GM18508 (cell line): ENCODE measurements at regions not wholly inside any gene's neighbourhood (a gene's known extent, or its start where the extent isn't known, plus 50 kb on each side); places are given as distances from the start of the nearest gene placed in this dataset.

ENCODE experiments used
- ATAC-seq: cut with Tn5 transposase; IDR thresholded peaks from one replicate; pipeline ENCODE4 v1.9.1; 2021; ENCODE audit warnings: moderate number of reproducible peaks; ENCODE audit not compliant: insufficient read depth, unreplicated experiment

- no peak for ATAC-seq
These were observed 296.5 kb upstream of the ITGA1 start for GRCh38 chr5:52491071-52491787.

DNA sequence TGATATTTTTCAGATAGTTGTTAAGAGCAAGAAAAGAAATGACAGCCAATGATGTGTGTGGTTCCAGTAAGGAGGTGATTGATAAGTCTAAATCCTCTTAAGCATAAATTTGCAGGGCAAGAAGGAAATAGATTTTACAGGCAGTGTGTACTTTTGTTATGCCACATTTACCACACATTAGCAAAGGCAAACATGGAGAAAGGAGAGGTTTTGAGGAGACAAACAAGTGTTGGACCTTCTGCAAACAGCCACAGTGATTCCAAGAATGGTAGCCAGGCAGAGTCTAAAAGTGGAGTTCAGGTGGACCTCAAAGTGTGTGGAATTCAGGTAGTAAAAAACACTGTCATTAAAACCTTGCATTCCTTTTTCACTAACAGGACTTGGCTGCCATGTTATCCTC, 295.9 kb upstream of the ITGA1 start:
- no peak for ATAC-seq

- no peak for ATAC-seq
These were observed 290.5 kb upstream of the ITGA1 start for GRCh38 chr5:52497133-52497693.

- ATAC-seq, result no peak
These were observed 289.1 kb upstream of the ITGA1 start for GRCh38 chr5:52498607-52499006.

DNA sequence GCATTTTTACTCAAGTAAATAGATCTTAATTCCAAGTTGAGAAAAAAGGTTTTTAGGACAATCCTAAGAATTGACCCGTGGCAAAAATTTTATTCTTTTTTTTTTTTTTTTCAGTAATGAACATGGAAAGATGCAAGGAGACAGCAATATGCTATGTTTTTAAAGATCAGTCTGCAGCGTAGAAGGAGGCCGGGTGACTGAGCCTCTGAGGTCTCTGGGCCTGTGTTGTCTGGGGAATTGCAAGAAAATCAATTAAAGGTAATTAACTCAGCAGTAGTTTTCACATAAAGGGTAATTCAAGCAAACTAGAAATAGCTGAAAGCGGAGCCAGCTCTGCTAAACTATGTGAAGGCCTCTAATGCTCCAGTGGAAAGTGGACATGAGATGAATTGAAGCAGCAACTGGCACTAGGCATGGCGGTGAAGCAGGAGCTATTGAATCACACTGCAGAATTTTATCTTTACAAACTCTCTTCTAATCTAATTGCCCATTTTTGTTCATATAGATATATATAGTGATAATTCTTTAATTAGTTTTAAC, 285.2 kb upstream of the ITGA1 start:
- ATAC-seq, result no peak

- ATAC-seq, result no peak
These were observed 283.0 kb upstream of the ITGA1 start for GRCh38 chr5:52504584-52505240.

GRCh38 chr5:52517667-52518066, 270.0 kb upstream of the ITGA1 start:
- no peak for ATAC-seq

DNA sequence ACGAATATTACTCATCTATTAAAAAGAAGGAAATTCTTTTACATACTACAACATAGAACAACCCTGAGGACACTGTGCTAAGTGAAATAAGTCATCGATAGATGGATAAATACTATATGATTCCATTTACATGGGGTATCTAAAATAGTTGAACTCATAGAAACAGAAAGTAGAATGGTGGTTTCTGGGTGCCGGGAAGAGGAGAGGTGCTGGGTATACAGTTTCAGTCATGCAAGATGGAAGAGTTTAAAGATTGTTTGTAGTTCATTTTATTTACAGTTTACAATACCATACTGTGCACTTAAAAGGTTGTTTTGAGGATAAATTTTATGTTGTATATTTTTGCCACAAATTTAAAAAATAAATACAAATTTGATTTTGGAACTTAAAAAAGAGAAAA, 267.5 kb upstream of the ITGA1 start:
- ATAC-seq, result no peak

GRCh38 chr5:52521236-52521635, 266.5 kb upstream of the ITGA1 start:
- no peak for ATAC-seq

- ATAC-seq, result no peak
These were observed 264.0 kb upstream of the ITGA1 start for GRCh38 chr5:52523701-52524100.

GRCh38 chr5:52531105-52531504, 256.6 kb upstream of the ITGA1 start:
- no peak for ATAC-seq

DNA sequence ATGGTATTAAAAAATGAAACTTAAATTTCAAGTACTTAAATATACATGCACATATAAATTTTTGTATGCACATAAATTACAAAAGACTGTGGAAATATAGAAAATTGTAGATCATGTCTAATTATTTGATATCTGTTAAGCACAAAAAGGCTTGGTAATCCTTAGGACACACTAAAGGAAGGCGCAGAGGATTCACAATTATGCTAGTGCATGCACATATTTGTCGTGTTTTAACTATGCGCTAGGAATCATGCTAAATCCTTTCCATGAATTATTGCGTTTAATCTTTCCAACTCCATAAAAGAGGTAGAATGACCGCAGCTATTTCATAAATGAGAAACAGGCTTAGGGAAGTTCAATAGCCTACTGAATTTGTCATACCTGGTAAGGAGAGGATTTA, 244.1 kb upstream of the ITGA1 start:
- no peak for ATAC-seq

DNA sequence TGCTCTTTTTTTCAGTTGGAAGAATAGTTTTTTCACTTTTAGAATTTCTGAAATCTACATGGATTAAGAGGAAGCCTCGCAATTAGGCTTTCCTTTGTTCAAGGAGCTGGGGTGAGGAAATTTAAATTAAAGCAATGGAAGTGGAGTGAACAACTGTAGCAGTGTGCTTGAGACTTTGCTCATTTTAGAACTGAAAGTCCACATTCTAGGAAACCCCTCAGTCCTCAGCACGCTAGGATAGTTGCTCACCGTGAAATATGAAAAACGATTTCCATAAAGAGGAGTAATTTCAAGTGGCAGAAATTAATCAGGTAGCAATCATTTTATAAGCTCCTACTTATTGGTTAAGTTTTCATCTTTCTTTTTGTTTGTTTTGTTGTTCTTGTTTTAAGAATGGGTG, 243.0 kb upstream of the ITGA1 start:
- no peak for ATAC-seq

DNA sequence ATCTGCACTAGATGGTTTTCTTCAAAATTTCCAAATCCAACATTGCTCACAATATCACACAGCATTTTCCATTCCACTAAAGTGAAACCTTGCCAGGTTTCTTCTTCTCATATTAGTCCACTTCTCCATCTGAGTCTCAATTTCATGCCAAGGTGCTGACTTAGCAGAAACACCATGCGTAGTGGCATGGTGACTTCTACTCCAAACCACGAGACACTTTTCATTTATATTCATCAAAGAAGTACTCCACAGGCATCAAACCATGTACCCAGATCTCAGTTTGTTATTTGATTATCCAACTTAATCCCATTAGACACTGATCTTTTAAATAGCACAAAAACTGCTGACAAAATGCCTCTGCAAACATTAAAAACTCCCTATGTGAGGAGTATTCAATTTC, 233.4 kb upstream of the ITGA1 start:
- no peak for ATAC-seq

GRCh38 chr5:52560366-52560765, 227.3 kb upstream of the ITGA1 start:
- ATAC-seq, result no peak

GRCh38 chr5:52562473-52562872, 225.2 kb upstream of the ITGA1 start:
- ATAC-seq, result no peak

- ATAC-seq, result no peak
These were observed 223.1 kb upstream of the ITGA1 start for GRCh38 chr5:52564587-52564986.

DNA sequence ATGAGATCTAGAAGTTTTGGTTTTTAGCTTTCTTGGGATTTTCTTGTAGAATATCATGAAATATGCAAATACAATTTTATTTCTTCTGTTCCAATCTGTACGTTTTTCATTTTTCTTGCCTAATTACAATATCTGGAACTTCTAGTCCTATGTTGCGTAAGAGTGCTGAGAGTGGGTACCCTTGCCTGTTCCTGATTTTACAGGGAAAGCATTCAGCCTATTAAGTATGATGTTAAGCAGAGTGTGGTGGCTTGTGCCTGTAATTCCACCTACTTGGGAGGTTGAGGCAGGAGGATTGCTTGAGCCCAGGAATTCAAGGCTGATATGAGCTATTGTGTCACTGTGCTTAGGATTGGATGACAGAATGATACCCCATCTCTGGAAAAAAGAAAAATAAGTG, 210.2 kb upstream of the ITGA1 start:
- no peak for ATAC-seq

GRCh38 chr5:52579391-52579790, 208.3 kb upstream of the ITGA1 start:
- ATAC-seq, result no peak

DNA sequence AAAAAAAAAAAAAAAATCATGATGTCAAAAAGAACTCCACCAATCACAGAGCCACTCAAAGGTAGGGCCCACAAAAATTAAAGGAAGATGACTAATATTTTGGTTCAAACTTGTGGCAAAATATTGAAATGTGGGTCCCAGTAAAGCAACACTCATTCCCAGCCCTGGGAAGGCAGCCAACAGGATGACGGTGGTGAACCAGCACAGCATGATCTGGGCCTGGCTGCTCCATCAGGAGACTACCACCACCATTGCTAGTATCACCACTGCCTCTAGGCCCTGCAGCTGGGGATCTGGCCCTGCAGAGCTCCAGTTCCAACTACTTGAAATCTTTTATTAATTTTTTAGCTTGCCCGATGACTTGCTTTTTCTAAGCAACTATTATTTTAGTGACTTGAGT, 206.8 kb upstream of the ITGA1 start:
- no peak for ATAC-seq

- no peak for ATAC-seq
These were observed 205.4 kb upstream of the ITGA1 start for GRCh38 chr5:52582313-52582712.

DNA sequence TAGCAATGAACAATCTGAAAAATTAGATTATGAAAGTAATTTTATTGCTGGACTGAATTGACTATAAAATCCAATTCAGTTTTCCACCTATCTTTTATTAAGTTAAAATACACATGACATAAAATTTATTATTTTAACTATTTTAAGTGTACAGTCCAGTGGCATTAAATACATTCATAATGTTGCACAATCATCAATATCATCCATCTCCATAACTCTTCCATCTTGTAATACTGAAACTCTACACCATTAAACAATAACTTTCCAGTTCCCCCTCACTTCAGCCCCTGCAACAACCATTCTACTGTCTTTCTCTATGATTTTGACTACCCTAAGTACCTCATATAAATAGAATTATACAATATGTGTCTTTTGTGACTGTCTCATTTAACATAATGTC, 200.6 kb upstream of the ITGA1 start:
- ATAC-seq, result no peak
